ENCODE measurements at regions not wholly inside any gene's neighbourhood (a gene's known extent, or its start where the extent isn't known, plus 50 kb on each side); places are given as distances from the start of the nearest gene placed in this dataset.

DNA sequence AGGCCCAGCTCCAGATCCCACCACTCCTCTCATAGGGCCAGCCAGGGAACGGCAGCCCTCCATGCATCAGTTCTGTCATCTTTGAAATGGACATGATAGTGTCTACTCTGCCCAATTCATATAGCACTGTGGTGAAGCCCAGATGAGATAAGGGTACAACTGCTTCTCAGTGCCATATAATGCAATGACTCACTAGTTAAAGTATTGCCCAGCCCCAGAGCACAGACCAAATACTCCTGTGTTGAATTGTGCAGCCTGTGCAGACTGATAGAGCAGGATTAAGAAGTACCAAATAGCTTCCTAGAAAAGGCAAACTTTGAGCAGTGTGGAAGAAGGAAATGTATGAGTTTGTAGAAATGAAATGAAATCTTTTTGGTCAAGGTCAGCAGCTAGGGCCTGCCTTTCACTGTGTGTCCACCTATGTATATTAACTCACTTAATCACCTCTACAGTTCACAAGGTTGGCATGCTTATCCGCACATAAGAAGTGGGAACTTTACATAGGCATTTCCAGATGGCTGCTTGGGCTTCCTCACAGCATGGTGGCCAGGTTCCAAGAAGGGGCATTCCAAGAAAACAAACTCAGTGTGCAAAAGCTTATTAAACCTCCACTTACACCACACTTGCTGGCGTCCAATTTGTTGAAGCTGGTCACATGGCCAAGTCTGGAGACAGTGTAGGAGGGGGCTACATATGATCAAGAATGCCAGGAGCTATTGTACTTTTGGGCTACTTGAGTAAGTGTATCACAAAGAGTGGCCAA, 102.8 kb upstream of the COPS8 start:
- Histone ChIP-seq H3K27me3 (ENCODE audit: control insufficient read depth, insufficient read depth, low read length) (no peaks in the 10 kb centered on the region), H4K20me1 (ENCODE audit: control insufficient read depth, extremely low read depth, insufficient read depth, low read length) (no peaks in the 10 kb centered on the region), H3K27ac (ENCODE audit: insufficient read depth, low read length) (no peak overlapping the region), H3K4me2 (ENCODE audit: extremely low read depth, insufficient read depth, low read length) (no peak overlapping the region), H2AFZ (ENCODE audit: low read length) (no peak overlapping the region), H3K9me3 (ENCODE audit: control insufficient read depth, insufficient read depth, low read depth, low read length) (no peaks in the 10 kb centered on the region), H3K79me2 (ENCODE audit: control insufficient read depth, insufficient read depth, low read length) (no peaks in the 10 kb centered on the region), H3K4me1 (ENCODE audit: control insufficient read depth, extremely low read depth, insufficient read depth, low read length) (no peaks in the 10 kb centered on the region), H3K4me3 (replicated peaks in 1 of 4; ENCODE audit: control extremely low read depth in 1 of 4, insufficient read depth in 1 of 4, low read depth in 3 of 4, low read length in 4 of 4) (no peak overlapping the region), H3K9ac (ENCODE audit: insufficient read depth, low read length) (no peak overlapping the region), H3K36me3 (ENCODE audit: control insufficient read depth, insufficient read depth, low read length) (no peaks in the 10 kb centered on the region)
- DNase-seq (ENCODE audit: low read depth in 2 of 2), result peak in 1 of 2 donors; percentile 10
- no peak for TF ChIP-seq EZH2 (IDR thresholded peaks at IDR 0.05; ENCODE audit: low read length, missing control alignments)
- TF ChIP-seq, protein P1, sequence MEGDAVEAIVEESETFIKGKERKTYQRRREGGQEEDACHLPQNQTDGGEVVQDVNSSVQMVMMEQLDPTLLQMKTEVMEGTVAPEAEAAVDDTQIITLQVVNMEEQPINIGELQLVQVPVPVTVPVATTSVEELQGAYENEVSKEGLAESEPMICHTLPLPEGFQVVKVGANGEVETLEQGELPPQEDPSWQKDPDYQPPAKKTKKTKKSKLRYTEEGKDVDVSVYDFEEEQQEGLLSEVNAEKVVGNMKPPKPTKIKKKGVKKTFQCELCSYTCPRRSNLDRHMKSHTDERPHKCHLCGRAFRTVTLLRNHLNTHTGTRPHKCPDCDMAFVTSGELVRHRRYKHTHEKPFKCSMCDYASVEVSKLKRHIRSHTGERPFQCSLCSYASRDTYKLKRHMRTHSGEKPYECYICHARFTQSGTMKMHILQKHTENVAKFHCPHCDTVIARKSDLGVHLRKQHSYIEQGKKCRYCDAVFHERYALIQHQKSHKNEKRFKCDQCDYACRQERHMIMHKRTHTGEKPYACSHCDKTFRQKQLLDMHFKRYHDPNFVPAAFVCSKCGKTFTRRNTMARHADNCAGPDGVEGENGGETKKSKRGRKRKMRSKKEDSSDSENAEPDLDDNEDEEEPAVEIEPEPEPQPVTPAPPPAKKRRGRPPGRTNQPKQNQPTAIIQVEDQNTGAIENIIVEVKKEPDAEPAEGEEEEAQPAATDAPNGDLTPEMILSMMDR (conservative IDR thresholded peaks at IDR 0.05 in 1 of 2, IDR thresholded peaks at IDR 0.05 in 1 of 2; ENCODE audit: low read depth in 1 of 2, low read length in 2 of 2), result no peak

DNA sequence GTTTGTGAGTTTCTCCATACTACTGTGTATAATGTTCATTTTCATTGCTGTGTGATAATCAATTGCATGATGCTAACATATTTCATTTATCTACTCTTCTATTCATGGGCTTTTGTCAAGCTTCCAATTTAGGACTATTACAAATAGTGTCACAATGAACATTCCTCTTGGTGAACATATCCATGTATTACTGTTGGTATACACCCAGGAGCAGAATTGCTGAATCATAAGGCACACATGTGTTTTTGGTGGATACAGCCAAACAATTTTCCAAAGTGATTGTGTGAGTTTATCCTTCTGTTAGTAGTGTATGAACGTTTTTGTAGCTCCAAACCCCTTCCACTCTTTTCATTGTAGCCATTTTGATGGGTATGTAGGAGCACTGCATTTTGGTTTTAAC, 101.6 kb upstream of the COPS8 start:
- Histone ChIP-seq H2AFZ (ENCODE audit: low read length) (no peak overlapping the region), H4K20me1 (ENCODE audit: control insufficient read depth, extremely low read depth, insufficient read depth, low read length) (no peaks in the 10 kb centered on the region), H3K9me3 (ENCODE audit: control insufficient read depth, insufficient read depth, low read depth, low read length) (no peaks in the 10 kb centered on the region), H3K79me2 (ENCODE audit: control insufficient read depth, insufficient read depth, low read length) (no peaks in the 10 kb centered on the region), H3K27ac (ENCODE audit: insufficient read depth, low read length) (no peak overlapping the region), H3K4me1 (ENCODE audit: control insufficient read depth, extremely low read depth, insufficient read depth, low read length) (no peaks in the 10 kb centered on the region), H3K4me2 (ENCODE audit: extremely low read depth, insufficient read depth, low read length) (no peak overlapping the region), H3K4me3 (replicated peaks in 1 of 4; ENCODE audit: control extremely low read depth in 1 of 4, insufficient read depth in 1 of 4, low read depth in 3 of 4, low read length in 4 of 4) (no peak overlapping the region), H3K9ac (ENCODE audit: insufficient read depth, low read length) (no peak overlapping the region), H3K27me3 (ENCODE audit: control insufficient read depth, insufficient read depth, low read length) (no peaks in the 10 kb centered on the region), H3K36me3 (ENCODE audit: control insufficient read depth, insufficient read depth, low read length) (no peaks in the 10 kb centered on the region)
- TF ChIP-seq, protein P1 (conservative IDR thresholded peaks at IDR 0.05 in 1 of 2, IDR thresholded peaks at IDR 0.05 in 1 of 2; ENCODE audit: low read depth in 1 of 2, low read length in 2 of 2), result no peak
- no peak for TF ChIP-seq EZH2 (IDR thresholded peaks at IDR 0.05; ENCODE audit: low read length, missing control alignments)
- DNase-seq (ENCODE audit: low read depth in 2 of 2), result peak in 1 of 2 donors; percentile 52

DNA sequence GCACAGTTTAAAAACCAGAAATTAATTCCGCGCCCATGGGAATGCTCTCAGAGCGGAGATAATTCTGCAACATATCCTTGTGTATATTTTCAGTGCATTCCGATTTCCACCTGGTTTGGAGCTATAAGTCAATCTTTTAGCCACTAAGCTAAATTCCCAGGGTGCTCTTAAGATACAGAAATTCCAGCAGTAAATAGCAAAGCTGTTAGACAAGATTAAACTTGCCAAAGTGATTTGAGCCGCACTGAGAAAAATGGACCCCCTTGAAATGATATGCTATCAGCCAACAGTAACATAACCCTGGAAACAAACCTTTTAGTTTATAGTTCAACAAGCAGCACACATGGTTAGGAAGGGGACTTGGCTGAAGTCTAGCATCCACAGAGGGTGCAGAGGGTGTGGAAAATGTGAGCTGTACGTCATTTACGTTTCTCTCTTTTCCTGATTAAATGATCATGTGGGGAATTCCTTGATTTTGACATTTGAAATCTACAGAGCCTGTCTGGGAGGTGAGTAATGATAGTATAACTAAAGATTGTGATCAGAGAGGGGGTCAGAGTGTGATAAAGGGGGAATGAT, 99.8 kb upstream of the COPS8 start:
- no peak for TF ChIP-seq EZH2 (IDR thresholded peaks at IDR 0.05; ENCODE audit: low read length, missing control alignments)
- TF ChIP-seq, protein P1 (conservative IDR thresholded peaks at IDR 0.05 in 1 of 2, IDR thresholded peaks at IDR 0.05 in 1 of 2; ENCODE audit: low read depth in 1 of 2, low read length in 2 of 2), result no peak
- Histone ChIP-seq H3K4me3 (replicated peaks in 1 of 4; ENCODE audit: control extremely low read depth in 1 of 4, insufficient read depth in 1 of 4, low read depth in 3 of 4, low read length in 4 of 4) (no peak overlapping the region), H3K4me1 (ENCODE audit: control insufficient read depth, extremely low read depth, insufficient read depth, low read length) (no peaks in the 10 kb centered on the region), H3K36me3 (ENCODE audit: control insufficient read depth, insufficient read depth, low read length) (no peaks in the 10 kb centered on the region), H3K4me2 (ENCODE audit: extremely low read depth, insufficient read depth, low read length) (no peak overlapping the region), H3K79me2 (ENCODE audit: control insufficient read depth, insufficient read depth, low read length) (no peaks in the 10 kb centered on the region), H4K20me1 (ENCODE audit: control insufficient read depth, extremely low read depth, insufficient read depth, low read length) (no peaks in the 10 kb centered on the region), H3K27me3 (ENCODE audit: control insufficient read depth, insufficient read depth, low read length) (peaks cover 2% of the 10 kb centered on the region), H2AFZ (ENCODE audit: low read length) (no peak overlapping the region), H3K9ac (ENCODE audit: insufficient read depth, low read length) (no peak overlapping the region), H3K27ac (ENCODE audit: insufficient read depth, low read length) (no peak overlapping the region), H3K9me3 (ENCODE audit: control insufficient read depth, insufficient read depth, low read depth, low read length) (no peaks in the 10 kb centered on the region)
- DNase-seq (ENCODE audit: low read depth in 2 of 2), result no peak

Measured in fibroblast of lung (primary cell).